ENCODE measurements at regions not wholly inside any gene's neighbourhood (a gene's known extent, or its start where the extent isn't known, plus 50 kb on each side); places are given as distances from the start of the nearest gene placed in this dataset.

DNA sequence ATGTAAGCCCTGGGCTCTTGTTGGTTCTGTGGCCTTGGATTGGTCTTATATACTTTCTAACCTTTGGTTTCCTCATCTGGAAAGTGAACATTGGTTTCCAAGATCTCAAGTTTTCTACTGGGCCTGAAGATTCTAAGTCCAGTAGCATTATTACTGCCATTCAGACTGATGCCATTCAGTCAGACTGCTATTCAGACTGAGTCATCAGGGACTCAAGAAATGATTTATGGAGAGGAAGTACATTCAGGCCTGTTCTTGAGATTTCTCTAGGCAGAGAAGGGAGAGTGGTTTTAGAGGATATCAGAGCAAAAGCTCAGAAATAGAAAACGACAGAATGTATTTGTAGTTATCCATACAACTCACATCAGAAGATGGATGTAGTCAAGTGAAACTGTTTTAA lies 557.2 kb downstream of the NR2F2 start:
- dilution Hi-C loops (cut with MboI; ENCODE audit: extremely low pct_ligation_motif_present, low sequenced_read_pairs) = no loop called here
- Histone ChIP-seq H2AFZ (ENCODE audit: low read depth, low read length) (no peak overlapping the region), H3K9me3 (replicated peaks; ENCODE audit: control insufficient read depth, insufficient read depth, low read length) (no peaks in the 10 kb centered on the region), H3K9me1 (replicated peaks; ENCODE audit: control insufficient read depth, extremely low read depth, insufficient read depth, low read length) (no peaks in the 10 kb centered on the region), H3K4me3 (replicated peaks in 1 of 3; ENCODE audit: insufficient read depth in 1 of 3, low read depth in 1 of 3, low read length in 3 of 3) (no peak overlapping the region), H3K36me3 (ENCODE audit: control insufficient read depth in 2 of 2, extremely low read depth in 1 of 2, insufficient read depth in 2 of 2, low read length in 2 of 2) (no peaks in the 10 kb centered on the region), H3K27ac (ENCODE audit: insufficient read depth, low read depth, low read length) (no peak overlapping the region), H3K4me2 (ENCODE audit: insufficient read depth, low read length) (peak overlapping the region; percentile 1), H3K79me2 (ENCODE audit: control insufficient read depth, insufficient read depth, low read length) (no peaks in the 10 kb centered on the region), H3K4me1 (ENCODE audit: control insufficient read depth, extremely low read depth, insufficient read depth, low read length) (peaks cover 11% of the 10 kb centered on the region), H3K9ac (replicated peaks; ENCODE audit: extremely low read depth, insufficient read depth, low read length) (no peak overlapping the region), H4K20me1 (replicated peaks; ENCODE audit: control insufficient read depth, extremely low read depth, insufficient read depth, low read length) (no peaks in the 10 kb centered on the region), H3K27me3 (ENCODE audit: control insufficient read depth in 2 of 2, insufficient read depth in 2 of 2, low read length in 2 of 2) (no peaks in the 10 kb centered on the region)
- POLR2A ChIA-PET = no interaction called here
- TF ChIP-seq FOS (IDR thresholded peaks at IDR 0.05; ENCODE audit: borderline replicate concordance, insufficient read depth, low read length) (peak; percentile 91), JUN (IDR thresholded peaks at IDR 0.05; ENCODE audit: borderline replicate concordance, insufficient read depth, insufficient read length, low read depth) (peak; percentile 63), MYC (IDR thresholded peaks at IDR 0.05; ENCODE audit: low read depth, low read length) (no peak), GATA2 (IDR thresholded peaks at IDR 0.05; ENCODE audit: insufficient read depth, insufficient read length, low read depth, low read length) (no peak), EZH2 (IDR thresholded peaks at IDR 0.05; ENCODE audit: borderline replicate concordance, low read depth, low read length, severe bottlenecking) (no peak)
- peak; percentile 80 for DNase-seq (ENCODE audit: low read depth, low spot score)
- intact Hi-C loops (cut with micrococcal nuclease) = no loop called here
- CTCF ChIA-PET = interaction anchor here (1.4 kb wide), 1 partner anchor 8 kb away, joined by 3 read pairs; no protein-coding TSS in a partner anchor
- no TSS peak for BruUV-seq (replicated peaks)
- FAIRE-seq = peak; percentile 83

DNA sequence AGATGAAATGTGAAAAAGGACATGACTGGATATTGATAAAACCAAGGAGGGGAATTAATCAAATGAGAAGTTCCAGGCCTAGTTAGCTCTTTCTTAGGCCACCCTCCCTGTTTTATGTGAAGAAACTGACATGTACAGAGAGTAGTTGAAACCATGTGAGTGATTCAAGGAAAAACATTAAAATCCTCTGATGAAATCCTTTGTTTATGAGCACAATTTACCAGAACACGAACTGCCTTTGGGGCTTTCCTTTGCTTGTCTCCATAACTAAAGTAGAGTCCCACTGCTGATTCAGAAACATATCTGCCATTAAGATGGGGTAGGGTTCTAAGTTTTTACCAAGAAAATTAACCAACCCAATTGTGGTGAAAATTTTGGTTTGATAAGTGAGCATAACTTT lies 558.3 kb downstream of the NR2F2 start:
- no peak overlapping the region for H3K27ac ChIP-seq (ENCODE audit: insufficient read depth, low read depth, low read length)
- H3K9me1 ChIP-seq (replicated peaks; ENCODE audit: control insufficient read depth, extremely low read depth, insufficient read depth, low read length) = no peaks in the 10 kb centered on the region
- H3K4me3 ChIP-seq (replicated peaks in 1 of 3; ENCODE audit: insufficient read depth in 1 of 3, low read depth in 1 of 3, low read length in 3 of 3) = no peak overlapping the region
- intact Hi-C loops (cut with micrococcal nuclease) = no loop called here
- ChIA-PET POLR2A (no interaction called here), CTCF (interaction anchor here (1.3 to 1.4 kb wide), 2 partner anchors 9 to 562 kb away, joined by 3 read pairs; no protein-coding TSS in a partner anchor)
- no peak overlapping the region for H3K9ac ChIP-seq (replicated peaks; ENCODE audit: extremely low read depth, insufficient read depth, low read length)
- no peaks in the 10 kb centered on the region for H3K9me3 ChIP-seq (replicated peaks; ENCODE audit: control insufficient read depth, insufficient read depth, low read length)
- no peak overlapping the region for H3K4me2 ChIP-seq (ENCODE audit: insufficient read depth, low read length)
- TF ChIP-seq FOS (IDR thresholded peaks at IDR 0.05; ENCODE audit: borderline replicate concordance, insufficient read depth, low read length) (no peak), POLR2AphosphoS5 (IDR thresholded peaks at IDR 0.05; ENCODE audit: insufficient read depth, low read depth, low read length) (no peak), MYC (IDR thresholded peaks at IDR 0.05; ENCODE audit: low read depth, low read length) (no peak), EZH2 (IDR thresholded peaks at IDR 0.05; ENCODE audit: borderline replicate concordance, low read depth, low read length, severe bottlenecking) (no peak), POLR2A (IDR thresholded peaks at IDR 0.05; ENCODE audit: low read depth, low read length) (no peak), GATA2 (IDR thresholded peaks at IDR 0.05; ENCODE audit: insufficient read depth, insufficient read length, low read depth, low read length) (no peak), JUN (IDR thresholded peaks at IDR 0.05; ENCODE audit: borderline replicate concordance, insufficient read depth, insufficient read length, low read depth) (no peak)
- TF ChIP-seq, protein P1, sequence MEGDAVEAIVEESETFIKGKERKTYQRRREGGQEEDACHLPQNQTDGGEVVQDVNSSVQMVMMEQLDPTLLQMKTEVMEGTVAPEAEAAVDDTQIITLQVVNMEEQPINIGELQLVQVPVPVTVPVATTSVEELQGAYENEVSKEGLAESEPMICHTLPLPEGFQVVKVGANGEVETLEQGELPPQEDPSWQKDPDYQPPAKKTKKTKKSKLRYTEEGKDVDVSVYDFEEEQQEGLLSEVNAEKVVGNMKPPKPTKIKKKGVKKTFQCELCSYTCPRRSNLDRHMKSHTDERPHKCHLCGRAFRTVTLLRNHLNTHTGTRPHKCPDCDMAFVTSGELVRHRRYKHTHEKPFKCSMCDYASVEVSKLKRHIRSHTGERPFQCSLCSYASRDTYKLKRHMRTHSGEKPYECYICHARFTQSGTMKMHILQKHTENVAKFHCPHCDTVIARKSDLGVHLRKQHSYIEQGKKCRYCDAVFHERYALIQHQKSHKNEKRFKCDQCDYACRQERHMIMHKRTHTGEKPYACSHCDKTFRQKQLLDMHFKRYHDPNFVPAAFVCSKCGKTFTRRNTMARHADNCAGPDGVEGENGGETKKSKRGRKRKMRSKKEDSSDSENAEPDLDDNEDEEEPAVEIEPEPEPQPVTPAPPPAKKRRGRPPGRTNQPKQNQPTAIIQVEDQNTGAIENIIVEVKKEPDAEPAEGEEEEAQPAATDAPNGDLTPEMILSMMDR (IDR thresholded peaks at IDR 0.05; ENCODE audit: extremely low read depth in 1 of 2, insufficient read depth in 1 of 2, low read depth in 1 of 2, low read length in 2 of 2) = no peak
- TF ChIP-seq, protein P2, sequence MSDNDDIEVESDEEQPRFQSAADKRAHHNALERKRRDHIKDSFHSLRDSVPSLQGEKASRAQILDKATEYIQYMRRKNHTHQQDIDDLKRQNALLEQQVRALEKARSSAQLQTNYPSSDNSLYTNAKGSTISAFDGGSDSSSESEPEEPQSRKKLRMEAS (IDR thresholded peaks at IDR 0.05; ENCODE audit: insufficient read depth, insufficient read length) = no peak
- no peak for FAIRE-seq
- no peaks in the 10 kb centered on the region for H3K27me3 ChIP-seq (ENCODE audit: control insufficient read depth in 2 of 2, insufficient read depth in 2 of 2, low read length in 2 of 2)
- no TSS peak for BruUV-seq (replicated peaks)
- peaks cover 11% of the 10 kb centered on the region for H3K4me1 ChIP-seq (ENCODE audit: control insufficient read depth, extremely low read depth, insufficient read depth, low read length)
- dilution Hi-C loops (cut with MboI; ENCODE audit: extremely low pct_ligation_motif_present, low sequenced_read_pairs) = no loop called here
- no peaks in the 10 kb centered on the region for H3K79me2 ChIP-seq (ENCODE audit: control insufficient read depth, insufficient read depth, low read length)
- DNase-seq (ENCODE audit: low read depth, low spot score) = no peak
- peak overlapping the region; percentile 42 for H2AFZ ChIP-seq (ENCODE audit: low read depth, low read length)
- no peaks in the 10 kb centered on the region for H3K36me3 ChIP-seq (ENCODE audit: control insufficient read depth in 2 of 2, extremely low read depth in 1 of 2, insufficient read depth in 2 of 2, low read length in 2 of 2)
- H4K20me1 ChIP-seq (replicated peaks; ENCODE audit: control insufficient read depth, extremely low read depth, insufficient read depth, low read length) = no peaks in the 10 kb centered on the region

Measured in endothelial cell of umbilical vein (primary cell).